Panc1 (cell line): ENCODE measurements at regions not wholly inside any gene's neighbourhood (a gene's known extent, or its start where the extent isn't known, plus 50 kb on each side); places are given as distances from the start of the nearest gene placed in this dataset.

ENCODE experiments used
- ATAC-seq: fragments of 200-7000 bp; cut with Tn5 transposase; 2 replicates; pipeline ENCODE4 v1.9.1; 2020; ENCODE audit warnings: mild to moderate bottlenecking, moderate library complexity
- BruUV-seq: library from RNA; stranded (reverse); fragments of 400-500 nt; replicated peaks from 2 replicates; lab custom pipeline; 2021; lab: Mats Ljungman, UMichigan
- CTCF ChIA-PET: fragments of 300-600 bp; sonication (Branson Sonifier 250); formaldehyde crosslinking; loops from one replicate; lab custom pipeline; 2022; ENCODE audit warnings: antibody characterized with exemption; lab: Charles Lee
- POLR2A ChIA-PET: fragments of 300-600 bp; sonication (Branson Sonifier 250); formaldehyde crosslinking; loops from one replicate; lab custom pipeline; 2022; ENCODE audit warnings: antibody characterized with exemption; lab: Charles Lee
- DNase-seq: peaks from one replicate; pipeline ENCODE4 v3.0.0-alpha.2; 2010; ENCODE audit warnings: low read depth, low spot score
- H3K27ac ChIP-seq: 2 replicates; pipeline ENCODE4 v1.5.1; 2011; ENCODE audit warnings: mild to moderate bottlenecking, low read length, inconsistent platforms
- H3K27me3 ChIP-seq: fragments of 200-500 bp; sonication (Bioruptor generic); 2 replicates; pipeline ENCODE4 v1.6.0; 2014; ENCODE audit warnings: low read length, inconsistent platforms; ENCODE audit not compliant: control insufficient read depth, insufficient read depth
- H3K36me3 ChIP-seq: fragments of 200-500 bp; sonication (Bioruptor generic); 2 replicates; pipeline ENCODE4 v1.5.1; 2014; ENCODE audit warnings: inconsistent platforms, mild to moderate bottlenecking, low read length, moderate library complexity; ENCODE audit not compliant: control insufficient read depth, insufficient read depth
- H3K4me1 ChIP-seq: 2 replicates; pipeline ENCODE4 v1.5.1; 2011; ENCODE audit warnings: inconsistent platforms, mild to moderate bottlenecking, low read length, moderate library complexity; ENCODE audit not compliant: control insufficient read depth, insufficient read depth
- H3K4me3 ChIP-seq, 2 experiments: 2 replicates each; pipeline ENCODE4 v1.5.1; 2011 to 2012; ENCODE audit warnings: low read depth in 2 of 2, low read length in 2 of 2, mild to moderate bottlenecking in 2 of 2, inconsistent platforms in 1 of 2, moderate library complexity in 1 of 2
- H3K9me3 ChIP-seq: fragments of 200-500 bp; sonication (Bioruptor generic); 2 replicates; pipeline ENCODE4 v1.5.1; 2014; ENCODE audit warnings: low read depth, mild to moderate bottlenecking, inconsistent platforms, low read length, moderate library complexity; ENCODE audit not compliant: control insufficient read depth, insufficient read depth
- POLR2AphosphoS5 ChIP-seq: IDR thresholded peaks from 2 replicates; pipeline ENCODE4 v1.6.1; 2012; ENCODE audit warnings: mild to moderate bottlenecking, low read depth, low read length, moderate library complexity
- SIN3A ChIP-seq: IDR thresholded peaks from 2 replicates; pipeline ENCODE4 v1.6.1; 2012; ENCODE audit warnings: low read depth, mild to moderate bottlenecking, low read length, moderate library complexity, borderline replicate concordance; ENCODE audit not compliant: insufficient read depth
- TCF7L2 ChIP-seq: IDR thresholded peaks from 2 replicates; pipeline ENCODE4 v1.6.1; 2011; ENCODE audit warnings: mild to moderate bottlenecking, low read depth, low read length, inconsistent platforms
- in situ Hi-C: cut with HindIII; loops from 2 replicates; pipeline ENCODE4 v1.10.0; 2016; ENCODE audit warnings: low sequenced_read_pairs, low pct_unique_long_range_greater_than_20kb
- intact Hi-C: fragments of 100-400 bp; cut with micrococcal nuclease; formaldehyde crosslinking; loops from one replicate; pipeline ENCODE4 v1.10.0; 2022; ENCODE audit not compliant: unreplicated experiment
- TF ChIP-seq, protein P1 (sequence below), 2 experiments: IDR thresholded peaks; 2 replicates each; pipeline ENCODE4 v1.6.1; 2011 to 2012; ENCODE audit warnings: low read depth in 2 of 2, control low read depth in 1 of 2, low read length in 1 of 2, mild to moderate bottlenecking in 1 of 2, moderate library complexity in 1 of 2; ENCODE audit not compliant: insufficient read depth in 1 of 2
- TF ChIP-seq, protein P2 (sequence below): fragments of 450-650 bp; IDR thresholded peaks from 2 replicates; pipeline ENCODE4 v1.5.1; 2017; ENCODE audit warnings: mild to moderate bottlenecking

DNA sequence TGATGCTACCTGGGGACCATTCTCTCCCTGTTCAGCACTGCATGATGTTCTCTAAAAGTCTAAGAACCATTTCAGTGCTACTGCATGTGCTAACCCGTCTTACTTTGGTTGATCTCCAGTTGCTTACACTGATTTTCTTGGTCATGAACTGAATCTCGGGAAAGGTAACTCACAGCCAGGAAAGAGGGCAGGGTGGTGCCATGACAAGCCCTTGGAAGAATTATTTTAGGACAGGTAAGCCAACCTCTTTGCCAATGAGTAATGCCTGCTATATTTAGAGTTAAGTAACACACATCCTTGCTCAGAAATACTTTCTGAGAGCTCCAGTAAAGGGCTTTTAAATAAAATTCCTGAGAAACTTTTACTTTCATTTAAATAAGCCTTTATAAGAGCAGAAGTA lies 126.7 kb downstream of the ARL4A start:
- in situ Hi-C loops (no loop called here), intact Hi-C loops (no loop called here)
- Histone ChIP-seq H3K27ac (no peak overlapping the region), H3K4me3 (no peak overlapping the region), H3K4me1 (no peaks in the 10 kb centered on the region), H3K9me3 (no peaks in the 10 kb centered on the region), H3K36me3 (no peaks in the 10 kb centered on the region), H3K27me3 (no peaks in the 10 kb centered on the region)
- TF ChIP-seq, protein P1, sequence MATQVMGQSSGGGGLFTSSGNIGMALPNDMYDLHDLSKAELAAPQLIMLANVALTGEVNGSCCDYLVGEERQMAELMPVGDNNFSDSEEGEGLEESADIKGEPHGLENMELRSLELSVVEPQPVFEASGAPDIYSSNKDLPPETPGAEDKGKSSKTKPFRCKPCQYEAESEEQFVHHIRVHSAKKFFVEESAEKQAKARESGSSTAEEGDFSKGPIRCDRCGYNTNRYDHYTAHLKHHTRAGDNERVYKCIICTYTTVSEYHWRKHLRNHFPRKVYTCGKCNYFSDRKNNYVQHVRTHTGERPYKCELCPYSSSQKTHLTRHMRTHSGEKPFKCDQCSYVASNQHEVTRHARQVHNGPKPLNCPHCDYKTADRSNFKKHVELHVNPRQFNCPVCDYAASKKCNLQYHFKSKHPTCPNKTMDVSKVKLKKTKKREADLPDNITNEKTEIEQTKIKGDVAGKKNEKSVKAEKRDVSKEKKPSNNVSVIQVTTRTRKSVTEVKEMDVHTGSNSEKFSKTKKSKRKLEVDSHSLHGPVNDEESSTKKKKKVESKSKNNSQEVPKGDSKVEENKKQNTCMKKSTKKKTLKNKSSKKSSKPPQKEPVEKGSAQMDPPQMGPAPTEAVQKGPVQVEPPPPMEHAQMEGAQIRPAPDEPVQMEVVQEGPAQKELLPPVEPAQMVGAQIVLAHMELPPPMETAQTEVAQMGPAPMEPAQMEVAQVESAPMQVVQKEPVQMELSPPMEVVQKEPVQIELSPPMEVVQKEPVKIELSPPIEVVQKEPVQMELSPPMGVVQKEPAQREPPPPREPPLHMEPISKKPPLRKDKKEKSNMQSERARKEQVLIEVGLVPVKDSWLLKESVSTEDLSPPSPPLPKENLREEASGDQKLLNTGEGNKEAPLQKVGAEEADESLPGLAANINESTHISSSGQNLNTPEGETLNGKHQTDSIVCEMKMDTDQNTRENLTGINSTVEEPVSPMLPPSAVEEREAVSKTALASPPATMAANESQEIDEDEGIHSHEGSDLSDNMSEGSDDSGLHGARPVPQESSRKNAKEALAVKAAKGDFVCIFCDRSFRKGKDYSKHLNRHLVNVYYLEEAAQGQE (IDR thresholded peaks at IDR 0.05; ENCODE audit: insufficient read depth in 1 of 2, low read depth in 2 of 2, low read length in 1 of 2) = no peak
- no peak for TF ChIP-seq TCF7L2
- ChIA-PET POLR2A (no interaction called here), CTCF (no interaction called here)
- ATAC-seq (no peak), DNase-seq (no peak)
- BruUV-seq = no TSS peak

DNA sequence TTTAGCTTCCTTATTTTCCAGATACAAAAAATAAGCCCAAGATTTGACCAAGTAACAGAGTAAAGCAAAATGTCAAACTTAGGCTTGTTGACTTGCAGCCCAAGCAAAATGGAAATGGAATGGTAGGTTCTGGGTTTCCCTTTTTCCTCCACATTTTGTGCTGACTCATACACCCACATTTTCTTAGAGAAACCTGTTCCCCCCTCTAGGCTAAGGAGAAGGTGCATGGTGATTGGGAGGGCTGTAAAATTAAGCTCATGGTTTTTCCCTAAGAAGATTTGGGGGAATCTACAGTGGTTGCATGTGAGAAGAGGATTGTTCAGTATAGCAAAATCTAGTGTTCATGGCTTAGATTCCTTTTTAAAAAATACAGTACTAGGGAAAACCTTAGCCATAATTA lies 127.4 kb downstream of the ARL4A start:
- ATAC-seq (no peak), DNase-seq (no peak)
- TF ChIP-seq TCF7L2 = no peak
- TF ChIP-seq SIN3A = no peak
- TF ChIP-seq POLR2AphosphoS5 = no peak
- TF ChIP-seq, protein P1 (IDR thresholded peaks at IDR 0.05; ENCODE audit: insufficient read depth in 1 of 2, low read depth in 2 of 2, low read length in 1 of 2) = no peak
- TF ChIP-seq, protein P2, sequence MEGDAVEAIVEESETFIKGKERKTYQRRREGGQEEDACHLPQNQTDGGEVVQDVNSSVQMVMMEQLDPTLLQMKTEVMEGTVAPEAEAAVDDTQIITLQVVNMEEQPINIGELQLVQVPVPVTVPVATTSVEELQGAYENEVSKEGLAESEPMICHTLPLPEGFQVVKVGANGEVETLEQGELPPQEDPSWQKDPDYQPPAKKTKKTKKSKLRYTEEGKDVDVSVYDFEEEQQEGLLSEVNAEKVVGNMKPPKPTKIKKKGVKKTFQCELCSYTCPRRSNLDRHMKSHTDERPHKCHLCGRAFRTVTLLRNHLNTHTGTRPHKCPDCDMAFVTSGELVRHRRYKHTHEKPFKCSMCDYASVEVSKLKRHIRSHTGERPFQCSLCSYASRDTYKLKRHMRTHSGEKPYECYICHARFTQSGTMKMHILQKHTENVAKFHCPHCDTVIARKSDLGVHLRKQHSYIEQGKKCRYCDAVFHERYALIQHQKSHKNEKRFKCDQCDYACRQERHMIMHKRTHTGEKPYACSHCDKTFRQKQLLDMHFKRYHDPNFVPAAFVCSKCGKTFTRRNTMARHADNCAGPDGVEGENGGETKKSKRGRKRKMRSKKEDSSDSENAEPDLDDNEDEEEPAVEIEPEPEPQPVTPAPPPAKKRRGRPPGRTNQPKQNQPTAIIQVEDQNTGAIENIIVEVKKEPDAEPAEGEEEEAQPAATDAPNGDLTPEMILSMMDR = no peak
- in situ Hi-C loops = no loop called here
- ChIA-PET POLR2A (no interaction called here), CTCF (no interaction called here)
- BruUV-seq = no TSS peak
- Histone ChIP-seq H3K27ac (no peak overlapping the region), H3K36me3 (no peaks in the 10 kb centered on the region), H3K4me3 (no peak overlapping the region), H3K9me3 (no peaks in the 10 kb centered on the region), H3K4me1 (no peaks in the 10 kb centered on the region), H3K27me3 (no peaks in the 10 kb centered on the region)
- intact Hi-C loops = no loop called here
